Keratinocyte (primary cell): ENCODE measurements at regions not wholly inside any gene's neighbourhood (a gene's known extent, or its start where the extent isn't known, plus 50 kb on each side); places are given as distances from the start of the nearest gene placed in this dataset.

Experiments
- DNase-seq: peaks from one replicate; pipeline ENCODE4 v3.0.0-alpha.2; 2011; ENCODE audit warnings: low read depth, missing footprints, low spot score
- FAIRE-seq: peaks from 2 replicates; lab custom pipeline; 2011; peaks lifted over from hg19 to GRCh38; lab: Jason Lieb, UNC
- H2AFZ ChIP-seq: 2 replicates; pipeline ENCODE4 v1.6.0; 2012; ENCODE audit warnings: low read length, control low read depth, inconsistent platforms; ENCODE audit not compliant: control insufficient read depth
- H3K27ac ChIP-seq: 2 replicates; pipeline ENCODE4 v1.5.1; 2011; ENCODE audit warnings: low read length; ENCODE audit not compliant: control insufficient read depth, insufficient read depth
- H3K27me3 ChIP-seq: 3 replicates; pipeline ENCODE4 v1.6.0; 2011; ENCODE audit warnings: low read length; ENCODE audit not compliant: control insufficient read depth, insufficient read depth; ENCODE audit errors: extremely low read depth
- H3K36me3 ChIP-seq, 2 experiments: 2 replicates in 1 of 2; 3 replicates in 1 of 2; pipeline ENCODE4 v1.5.1; 2011; ENCODE audit warnings: low read length in 2 of 2, mild to moderate bottlenecking in 1 of 2; ENCODE audit not compliant: control insufficient read depth in 2 of 2, insufficient read depth in 2 of 2; ENCODE audit errors: extremely low read depth in 1 of 2
- H3K4me1 ChIP-seq: 3 replicates; pipeline ENCODE4 v1.5.1; 2011; ENCODE audit warnings: low read length; ENCODE audit not compliant: control insufficient read depth, insufficient read depth; ENCODE audit errors: extremely low read depth
- H3K4me2 ChIP-seq: 3 replicates; pipeline ENCODE4 v1.6.0; 2011; ENCODE audit warnings: low read depth, low read length; ENCODE audit not compliant: control insufficient read depth, insufficient read depth; ENCODE audit errors: extremely low read depth
- H3K4me3 ChIP-seq, 3 experiments: fragments of 200-600 bp in 1 of 3; sonication (generic) in 1 of 3; 2 replicates in 2 of 3; 3 replicates in 1 of 3; pipeline ENCODE4 v1.5.1; 2011 to 2016; ENCODE audit warnings: low read length in 3 of 3, mild to moderate bottlenecking in 3 of 3, control low read depth in 2 of 3, inconsistent platforms in 1 of 3, low read depth in 1 of 3, mixed read lengths in 1 of 3, mixed run types in 1 of 3, moderate library complexity in 1 of 3; ENCODE audit not compliant: control insufficient read depth in 2 of 3, insufficient read depth in 2 of 3; ENCODE audit errors: extremely low read depth in 1 of 3
- H3K79me2 ChIP-seq: 2 replicates; pipeline ENCODE4 v1.6.0; 2012; ENCODE audit warnings: low read length; ENCODE audit not compliant: control insufficient read depth, insufficient read depth
- H3K9ac ChIP-seq: 3 replicates; pipeline ENCODE4 v1.6.0; 2011; ENCODE audit warnings: low read length; ENCODE audit not compliant: control insufficient read depth, insufficient read depth; ENCODE audit errors: extremely low read depth
- H3K9me1 ChIP-seq: 3 replicates; pipeline ENCODE4 v1.6.0; 2011; ENCODE audit warnings: low read length; ENCODE audit not compliant: control insufficient read depth, insufficient read depth; ENCODE audit errors: extremely low read depth
- H3K9me3 ChIP-seq: 2 replicates; pipeline ENCODE4 v1.5.1; 2012; ENCODE audit warnings: low read depth, low read length; ENCODE audit not compliant: control insufficient read depth
- H4K20me1 ChIP-seq: 3 replicates; pipeline ENCODE4 v1.6.0; 2011; ENCODE audit warnings: low read length; ENCODE audit not compliant: control insufficient read depth, insufficient read depth; ENCODE audit errors: extremely low read depth
- EZH2 ChIP-seq: IDR thresholded peaks from one replicate; pipeline ENCODE4 v1.6.1; 2012; ENCODE audit warnings: inconsistent platforms, mild to moderate bottlenecking, low read length, moderate library complexity
- dilution Hi-C: fragments of 300-500 bp; cut with MboI; formaldehyde crosslinking; loops from one replicate; pipeline ENCODE4 v1.7.0; 2020; ENCODE audit warnings: low sequenced_read_pairs; ENCODE audit not compliant: extremely low pct_ligation_motif_present
- TF ChIP-seq, protein P1 (sequence below), 3 experiments: IDR thresholded peaks in 1 of 3; conservative IDR thresholded peaks in 1 of 3; optimal IDR thresholded peaks in 1 of 3; 2 replicates in 2 of 3; 3 replicates in 1 of 3; pipeline versions ENCODE3 to v1.5.1; 2011; ENCODE audit warnings: low read length in 3 of 3, mild to moderate bottlenecking in 3 of 3, moderate library complexity in 2 of 3, control low read depth in 1 of 3, inconsistent platforms in 1 of 3; ENCODE audit not compliant: insufficient read depth in 2 of 3; ENCODE audit errors: extremely low read depth in 1 of 3

DNA sequence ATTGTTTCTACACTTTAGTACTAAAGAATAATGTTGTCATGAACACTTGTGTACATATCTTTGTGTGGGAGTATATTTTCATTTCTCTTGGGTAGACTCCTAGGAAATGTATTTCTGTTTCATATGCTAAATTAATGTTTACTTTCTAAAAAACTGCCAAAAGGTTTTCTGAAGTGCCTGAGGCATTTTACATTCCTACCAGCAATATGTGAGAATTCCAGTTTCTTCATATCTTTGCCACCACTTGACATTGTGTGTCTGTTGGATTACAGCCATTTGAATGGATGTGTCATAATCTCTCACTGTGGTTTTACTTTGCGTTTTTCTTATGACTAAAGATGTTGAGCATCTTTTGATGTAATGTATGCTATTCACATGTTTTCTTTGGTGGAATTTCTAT, 428.2 kb upstream of the KCNH7 start:
- Histone ChIP-seq H3K36me3 (no peaks in the 10 kb centered on the region), H3K27me3 (no peaks in the 10 kb centered on the region), H3K9me1 (no peaks in the 10 kb centered on the region), H4K20me1 (no peaks in the 10 kb centered on the region), H3K9ac (no peak overlapping the region), H3K9me3 (no peaks in the 10 kb centered on the region), H3K4me3 (no peak overlapping the region), H3K4me1 (peaks cover 7% of the 10 kb centered on the region), H3K79me2 (no peaks in the 10 kb centered on the region), H3K27ac (no peak overlapping the region), H2AFZ (no peak overlapping the region), H3K4me2 (no peak overlapping the region)
- FAIRE-seq (peak; percentile 81), DNase-seq (peak; percentile 49)
- TF ChIP-seq EZH2: no peak
- TF ChIP-seq, protein P1, sequence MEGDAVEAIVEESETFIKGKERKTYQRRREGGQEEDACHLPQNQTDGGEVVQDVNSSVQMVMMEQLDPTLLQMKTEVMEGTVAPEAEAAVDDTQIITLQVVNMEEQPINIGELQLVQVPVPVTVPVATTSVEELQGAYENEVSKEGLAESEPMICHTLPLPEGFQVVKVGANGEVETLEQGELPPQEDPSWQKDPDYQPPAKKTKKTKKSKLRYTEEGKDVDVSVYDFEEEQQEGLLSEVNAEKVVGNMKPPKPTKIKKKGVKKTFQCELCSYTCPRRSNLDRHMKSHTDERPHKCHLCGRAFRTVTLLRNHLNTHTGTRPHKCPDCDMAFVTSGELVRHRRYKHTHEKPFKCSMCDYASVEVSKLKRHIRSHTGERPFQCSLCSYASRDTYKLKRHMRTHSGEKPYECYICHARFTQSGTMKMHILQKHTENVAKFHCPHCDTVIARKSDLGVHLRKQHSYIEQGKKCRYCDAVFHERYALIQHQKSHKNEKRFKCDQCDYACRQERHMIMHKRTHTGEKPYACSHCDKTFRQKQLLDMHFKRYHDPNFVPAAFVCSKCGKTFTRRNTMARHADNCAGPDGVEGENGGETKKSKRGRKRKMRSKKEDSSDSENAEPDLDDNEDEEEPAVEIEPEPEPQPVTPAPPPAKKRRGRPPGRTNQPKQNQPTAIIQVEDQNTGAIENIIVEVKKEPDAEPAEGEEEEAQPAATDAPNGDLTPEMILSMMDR (optimal IDR thresholded peaks at IDR 0.05 in 1 of 3, IDR thresholded peaks at IDR 0.05 in 1 of 3, conservative IDR thresholded peaks at IDR 0.05 in 1 of 3; ENCODE audit: extremely low read depth in 1 of 3, insufficient read depth in 2 of 3, low read length in 3 of 3): no peak
- dilution Hi-C loops: no loop called here

DNA sequence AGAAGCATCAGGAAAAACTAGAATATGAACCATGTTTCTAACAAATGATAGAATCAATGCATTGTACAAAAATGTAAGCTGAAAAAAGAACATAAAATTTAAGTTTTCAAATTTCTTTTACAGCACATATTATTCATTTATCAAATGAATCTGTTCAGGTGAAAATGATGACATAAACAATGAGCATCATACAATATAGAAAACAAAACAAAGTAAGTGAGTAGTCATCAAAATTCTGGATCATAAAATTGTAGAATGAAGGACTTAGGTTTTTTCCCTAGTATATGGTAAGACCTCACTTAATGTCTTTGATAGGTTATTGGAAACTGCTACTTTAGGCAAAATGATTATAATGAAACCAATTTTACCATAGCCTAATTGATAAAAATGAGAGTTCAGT, 427.0 kb upstream of the KCNH7 start:
- FAIRE-seq (no peak), DNase-seq (no peak)
- no peak overlapping the region for H2AFZ ChIP-seq
- no peaks in the 10 kb centered on the region for H3K36me3 ChIP-seq
- peaks cover 7% of the 10 kb centered on the region for H3K4me1 ChIP-seq
- no peaks in the 10 kb centered on the region for H3K27me3 ChIP-seq
- H3K9me3 ChIP-seq: no peaks in the 10 kb centered on the region
- dilution Hi-C loops: no loop called here
- no peaks in the 10 kb centered on the region for H3K79me2 ChIP-seq
- no peak overlapping the region for H3K4me3 ChIP-seq
- H4K20me1 ChIP-seq: no peaks in the 10 kb centered on the region
- H3K9ac ChIP-seq: no peak overlapping the region
- no peak overlapping the region for H3K27ac ChIP-seq
- no peak overlapping the region for H3K4me2 ChIP-seq
- no peaks in the 10 kb centered on the region for H3K9me1 ChIP-seq
- TF ChIP-seq, protein P1 (optimal IDR thresholded peaks at IDR 0.05 in 1 of 3, IDR thresholded peaks at IDR 0.05 in 1 of 3, conservative IDR thresholded peaks at IDR 0.05 in 1 of 3; ENCODE audit: extremely low read depth in 1 of 3, insufficient read depth in 2 of 3, low read length in 3 of 3): no peak
- TF ChIP-seq EZH2: no peak
